ENCODE measurements at regions not wholly inside any gene's neighbourhood (a gene's known extent, or its start where the extent isn't known, plus 50 kb on each side); places are given as distances from the start of the nearest gene placed in this dataset.

GRCh38 chr15:91593067-91593466 lies 260.4 kb upstream of the SLCO3A1 start (continued):
- TF ChIP-seq ZNF687 (IDR thresholded peaks at IDR 0.05) (no peak), ZNF592 (IDR thresholded peaks at IDR 0.05) (no peak), ZZZ3 (IDR thresholded peaks at IDR 0.05; ENCODE audit: control insufficient read depth, insufficient read length, low read depth) (no peak), ETV6 (conservative IDR thresholded peaks at IDR 0.05 in 1 of 2, IDR thresholded peaks at IDR 0.05 in 1 of 2; ENCODE audit: borderline replicate concordance in 1 of 2, low read depth in 1 of 2) (no peak), MLLT1 (IDR thresholded peaks at IDR 0.05) (no peak)
